GM12892 (cell line): ENCODE measurements at regions not wholly inside any gene's neighbourhood (a gene's known extent, or its start where the extent isn't known, plus 50 kb on each side); places are given as distances from the start of the nearest gene placed in this dataset.

ENCODE experiments used
- POLR2A ChIP-seq: IDR thresholded peaks from 2 replicates; pipeline ENCODE4 v1.6.1; 2011; ENCODE audit warnings: low read depth, low read length, control low read depth
- POLR2AphosphoS5 ChIP-seq: IDR thresholded peaks from 2 replicates; pipeline ENCODE4 v1.6.1; 2011; ENCODE audit warnings: low read depth, low read length, control low read depth
- TAF1 ChIP-seq: IDR thresholded peaks from 2 replicates; pipeline ENCODE4 v1.6.1; 2011; ENCODE audit warnings: low read depth, mild to moderate bottlenecking, control low read depth, low read length, borderline replicate concordance

GRCh38 chr3:31255007-31255581 lies 277.6 kb upstream of the STT3B start:
- TF ChIP-seq TAF1: no peak
- TF ChIP-seq POLR2A: no peak
- no peak for TF ChIP-seq POLR2AphosphoS5
